ENCODE measurements at regions not wholly inside any gene's neighbourhood (a gene's known extent, or its start where the extent isn't known, plus 50 kb on each side); places are given as distances from the start of the nearest gene placed in this dataset.

GRCh38 chr20:24331939-24332338 is 137.5 kb upstream of the SYNDIG1 start:
- FAIRE-seq (no peak), DNase-seq (ENCODE audit: insufficient read length) (no peak)
- TF ChIP-seq TAF1 (IDR thresholded peaks at IDR 0.05; ENCODE audit: borderline replicate concordance, low read depth, low read length) (no peak), POLR2A (IDR thresholded peaks at IDR 0.05; ENCODE audit: low read depth, low read length) (no peak), POLR2AphosphoS5 (IDR thresholded peaks at IDR 0.05; ENCODE audit: low read depth, low read length) (no peak)

DNA sequence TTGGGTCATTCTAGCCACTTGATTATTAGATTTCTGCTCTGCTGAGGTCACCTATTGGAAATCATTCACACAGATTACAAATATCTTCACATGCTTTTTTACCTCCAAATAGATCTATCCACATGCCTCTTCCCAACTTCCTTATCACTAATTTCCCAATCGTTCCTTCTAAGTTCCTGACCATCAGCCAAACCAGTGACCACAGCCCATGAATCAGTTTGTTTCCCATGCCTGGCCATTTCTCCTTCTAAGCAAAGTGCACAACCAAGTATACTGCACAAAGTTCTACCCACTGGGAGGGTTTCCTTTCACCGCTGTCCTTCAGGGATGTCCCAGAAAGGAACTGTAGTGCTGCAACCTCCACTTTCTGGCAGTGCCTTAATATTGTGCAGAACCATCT is 140.5 kb upstream of the SYNDIG1 start:
- TF ChIP-seq POLR2AphosphoS5 (IDR thresholded peaks at IDR 0.05; ENCODE audit: low read depth, low read length) (no peak), POLR2A (IDR thresholded peaks at IDR 0.05; ENCODE audit: low read depth, low read length) (no peak), TAF1 (IDR thresholded peaks at IDR 0.05; ENCODE audit: borderline replicate concordance, low read depth, low read length) (no peak)
- DNase-seq (ENCODE audit: insufficient read length), result no peak
- FAIRE-seq, result no peak

DNA sequence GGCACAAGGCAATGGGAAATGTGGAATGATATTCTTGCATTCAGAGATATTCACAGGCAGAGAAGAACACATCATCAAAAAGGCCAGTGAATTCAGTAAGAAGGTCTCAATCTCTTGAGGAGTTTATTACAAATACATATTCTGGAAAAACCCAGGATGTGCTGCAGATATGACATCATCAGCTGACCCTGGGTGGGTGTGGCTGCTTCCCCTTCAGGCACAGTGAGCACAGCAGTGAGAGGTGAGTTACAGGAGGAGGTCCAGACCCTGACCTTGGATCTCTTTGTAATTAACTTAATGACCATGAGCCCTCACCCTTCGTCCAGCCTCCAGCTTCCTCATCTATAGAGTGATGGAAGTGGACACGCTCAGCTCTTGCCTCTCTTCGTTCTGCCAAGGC is 147.5 kb upstream of the SYNDIG1 start:
- TF ChIP-seq POLR2AphosphoS5 (IDR thresholded peaks at IDR 0.05; ENCODE audit: low read depth, low read length) (no peak), POLR2A (IDR thresholded peaks at IDR 0.05; ENCODE audit: low read depth, low read length) (no peak), TAF1 (IDR thresholded peaks at IDR 0.05; ENCODE audit: borderline replicate concordance, low read depth, low read length) (no peak)
- FAIRE-seq (no peak), DNase-seq (ENCODE audit: insufficient read length) (no peak)

DNA sequence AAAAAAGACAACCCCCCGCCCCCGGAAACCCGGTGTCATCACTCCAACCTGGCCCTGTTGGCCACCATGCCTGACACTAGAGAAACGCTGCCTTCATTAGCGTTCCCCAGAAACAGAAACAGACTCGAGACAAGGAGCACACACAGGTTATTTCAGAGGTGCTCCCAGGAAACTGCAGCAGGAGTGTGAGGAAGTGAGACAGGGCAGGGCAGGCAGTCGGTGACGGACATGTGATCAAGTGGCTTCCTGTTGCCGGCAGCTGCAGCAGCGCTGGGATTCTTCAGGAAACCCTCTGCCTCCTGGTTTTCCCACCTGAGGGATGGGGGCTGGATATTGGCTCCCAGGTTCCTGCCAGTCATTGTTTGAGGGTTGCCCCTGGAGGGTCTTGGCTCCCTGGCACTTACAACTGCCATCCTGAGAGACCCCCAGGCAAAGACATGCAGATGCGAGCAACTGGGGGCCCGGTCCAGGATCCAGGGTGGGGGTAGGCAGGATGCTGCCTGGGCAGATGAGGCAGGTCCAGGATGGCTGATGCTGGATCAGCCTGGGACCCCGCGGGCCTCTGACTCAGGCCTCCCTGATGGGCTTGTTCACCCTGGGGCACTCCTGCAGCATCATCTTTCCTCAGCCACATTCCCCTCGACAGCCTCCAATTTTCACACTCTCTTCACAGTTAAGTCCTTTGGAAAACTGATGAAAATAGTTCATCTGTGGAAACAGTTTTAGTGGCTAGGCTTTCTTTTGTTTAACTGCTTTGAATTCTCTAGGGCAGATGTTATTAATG is 150.7 kb upstream of the SYNDIG1 start:
- FAIRE-seq (no peak), DNase-seq (ENCODE audit: insufficient read length) (no peak)
- no peak for TF ChIP-seq POLR2AphosphoS5 (IDR thresholded peaks at IDR 0.05; ENCODE audit: low read depth, low read length)
- no peak for TF ChIP-seq TAF1 (IDR thresholded peaks at IDR 0.05; ENCODE audit: borderline replicate concordance, low read depth, low read length)
- TF ChIP-seq POLR2A (IDR thresholded peaks at IDR 0.05; ENCODE audit: low read depth, low read length), result no peak

- no peak for DNase-seq (ENCODE audit: insufficient read length)
- no peak for FAIRE-seq
- TF ChIP-seq POLR2AphosphoS5 (IDR thresholded peaks at IDR 0.05; ENCODE audit: low read depth, low read length), result no peak
- TF ChIP-seq POLR2A (IDR thresholded peaks at IDR 0.05; ENCODE audit: low read depth, low read length), result no peak
- TF ChIP-seq TAF1 (IDR thresholded peaks at IDR 0.05; ENCODE audit: borderline replicate concordance, low read depth, low read length), result no peak
Measured at GRCh38 chr20:24317224-24317623, 152.2 kb upstream of the SYNDIG1 start.

DNA sequence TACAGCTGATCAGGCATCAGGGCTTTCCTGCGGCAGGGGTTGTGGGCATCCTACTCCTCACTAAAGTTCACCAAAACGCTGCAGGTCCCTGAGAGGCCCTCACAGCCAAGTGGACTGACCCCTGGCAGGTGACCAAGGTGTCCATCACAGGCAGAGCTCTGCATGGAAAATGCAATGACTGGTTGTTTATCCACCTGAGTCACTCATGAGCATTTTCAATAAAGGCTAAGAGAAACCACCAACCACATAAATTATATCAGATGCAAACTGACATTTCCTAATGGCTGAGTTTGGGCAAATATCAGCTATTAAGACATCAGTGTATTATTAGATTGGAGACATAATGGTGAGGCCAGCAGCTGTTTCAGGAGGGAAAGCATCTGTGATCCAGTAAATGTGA is 152.7 kb upstream of the SYNDIG1 start:
- DNase-seq (ENCODE audit: insufficient read length) (no peak), FAIRE-seq (no peak)
- TF ChIP-seq POLR2A (IDR thresholded peaks at IDR 0.05; ENCODE audit: low read depth, low read length), result no peak
- no peak for TF ChIP-seq TAF1 (IDR thresholded peaks at IDR 0.05; ENCODE audit: borderline replicate concordance, low read depth, low read length)
- no peak for TF ChIP-seq POLR2AphosphoS5 (IDR thresholded peaks at IDR 0.05; ENCODE audit: low read depth, low read length)

GRCh38 chr20:24314053-24314452 is 155.4 kb upstream of the SYNDIG1 start:
- TF ChIP-seq POLR2AphosphoS5 (IDR thresholded peaks at IDR 0.05; ENCODE audit: low read depth, low read length), result no peak
- no peak for TF ChIP-seq POLR2A (IDR thresholded peaks at IDR 0.05; ENCODE audit: low read depth, low read length)
- no peak for TF ChIP-seq TAF1 (IDR thresholded peaks at IDR 0.05; ENCODE audit: borderline replicate concordance, low read depth, low read length)
- no peak for FAIRE-seq

DNA sequence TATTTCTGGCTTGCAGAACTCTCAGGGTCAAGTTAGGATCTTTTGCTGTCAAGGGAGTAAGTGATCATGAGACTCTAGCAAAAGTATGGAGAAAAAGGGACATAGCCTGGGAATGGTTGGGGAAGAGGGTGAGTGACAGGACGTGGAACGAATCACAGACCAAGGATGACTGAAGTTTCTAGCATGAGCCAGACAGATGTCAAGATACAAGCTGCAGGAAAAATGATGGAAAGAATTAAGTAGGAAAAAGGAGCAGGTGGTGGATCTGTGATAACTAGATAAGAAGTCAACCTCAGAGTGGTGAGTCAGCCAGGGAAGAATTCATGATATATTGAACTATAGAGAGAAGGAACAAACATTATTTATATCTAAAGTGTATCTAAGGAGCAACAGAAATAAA is 159.8 kb upstream of the SYNDIG1 start:
- no peak for DNase-seq (ENCODE audit: insufficient read length)
- no peak for FAIRE-seq
- TF ChIP-seq POLR2A (IDR thresholded peaks at IDR 0.05; ENCODE audit: low read depth, low read length), result no peak
- TF ChIP-seq POLR2AphosphoS5 (IDR thresholded peaks at IDR 0.05; ENCODE audit: low read depth, low read length), result no peak
- TF ChIP-seq TAF1 (IDR thresholded peaks at IDR 0.05; ENCODE audit: borderline replicate concordance, low read depth, low read length), result no peak

More at GRCh38 chr20:24314053-24314452, 155.4 kb upstream of the SYNDIG1 start:
- DNase-seq (ENCODE audit: insufficient read length), result no peak

GRCh38 chr20:24305371-24305770 is 164.1 kb upstream of the SYNDIG1 start:
- TF ChIP-seq POLR2A (IDR thresholded peaks at IDR 0.05; ENCODE audit: low read depth, low read length) (no peak), POLR2AphosphoS5 (IDR thresholded peaks at IDR 0.05; ENCODE audit: low read depth, low read length) (no peak), TAF1 (IDR thresholded peaks at IDR 0.05; ENCODE audit: borderline replicate concordance, low read depth, low read length) (no peak)
- FAIRE-seq (no peak), DNase-seq (ENCODE audit: insufficient read length) (no peak)

- TF ChIP-seq POLR2AphosphoS5 (IDR thresholded peaks at IDR 0.05; ENCODE audit: low read depth, low read length), result no peak
- TF ChIP-seq POLR2A (IDR thresholded peaks at IDR 0.05; ENCODE audit: low read depth, low read length), result no peak
- TF ChIP-seq TAF1 (IDR thresholded peaks at IDR 0.05; ENCODE audit: borderline replicate concordance, low read depth, low read length), result no peak
- FAIRE-seq (no peak), DNase-seq (ENCODE audit: insufficient read length) (no peak)
Measured at GRCh38 chr20:24304291-24304690, 165.1 kb upstream of the SYNDIG1 start.

- TF ChIP-seq POLR2AphosphoS5 (IDR thresholded peaks at IDR 0.05; ENCODE audit: low read depth, low read length), result no peak
- DNase-seq (ENCODE audit: insufficient read length), result no peak
- FAIRE-seq, result no peak
Measured at GRCh38 chr20:24303393-24304170, 165.8 kb upstream of the SYNDIG1 start.

DNA sequence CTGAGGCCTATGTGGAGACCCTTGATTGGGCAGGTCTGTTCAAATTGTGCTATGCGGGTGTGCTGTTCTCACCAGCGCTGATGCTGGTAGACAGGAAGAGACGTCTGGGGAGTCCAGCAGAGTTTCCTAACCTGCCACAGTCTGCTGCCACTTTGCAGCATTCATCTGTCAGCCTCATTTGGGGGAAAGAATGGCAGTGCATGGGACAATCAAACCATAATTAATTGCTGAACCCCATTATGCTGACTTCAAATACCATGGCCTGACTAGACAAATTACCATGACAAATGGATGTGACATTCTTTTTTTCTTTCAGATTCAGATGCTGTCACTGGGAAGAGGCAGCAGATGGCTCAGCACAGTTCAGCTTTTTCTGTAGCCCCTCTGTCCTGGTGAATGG is 171.4 kb upstream of the SYNDIG1 start:
- TF ChIP-seq POLR2AphosphoS5 (IDR thresholded peaks at IDR 0.05; ENCODE audit: low read depth, low read length) (no peak), TAF1 (IDR thresholded peaks at IDR 0.05; ENCODE audit: borderline replicate concordance, low read depth, low read length) (no peak), POLR2A (IDR thresholded peaks at IDR 0.05; ENCODE audit: low read depth, low read length) (no peak)
- FAIRE-seq (no peak), DNase-seq (ENCODE audit: insufficient read length) (no peak)
